ENCODE measurements at regions not wholly inside any gene's neighbourhood (a gene's known extent, or its start where the extent isn't known, plus 50 kb on each side); places are given as distances from the start of the nearest gene placed in this dataset.
A peak's percentile ranks its signal among the peaks of the same experiment; 100 is the strongest.

DNA sequence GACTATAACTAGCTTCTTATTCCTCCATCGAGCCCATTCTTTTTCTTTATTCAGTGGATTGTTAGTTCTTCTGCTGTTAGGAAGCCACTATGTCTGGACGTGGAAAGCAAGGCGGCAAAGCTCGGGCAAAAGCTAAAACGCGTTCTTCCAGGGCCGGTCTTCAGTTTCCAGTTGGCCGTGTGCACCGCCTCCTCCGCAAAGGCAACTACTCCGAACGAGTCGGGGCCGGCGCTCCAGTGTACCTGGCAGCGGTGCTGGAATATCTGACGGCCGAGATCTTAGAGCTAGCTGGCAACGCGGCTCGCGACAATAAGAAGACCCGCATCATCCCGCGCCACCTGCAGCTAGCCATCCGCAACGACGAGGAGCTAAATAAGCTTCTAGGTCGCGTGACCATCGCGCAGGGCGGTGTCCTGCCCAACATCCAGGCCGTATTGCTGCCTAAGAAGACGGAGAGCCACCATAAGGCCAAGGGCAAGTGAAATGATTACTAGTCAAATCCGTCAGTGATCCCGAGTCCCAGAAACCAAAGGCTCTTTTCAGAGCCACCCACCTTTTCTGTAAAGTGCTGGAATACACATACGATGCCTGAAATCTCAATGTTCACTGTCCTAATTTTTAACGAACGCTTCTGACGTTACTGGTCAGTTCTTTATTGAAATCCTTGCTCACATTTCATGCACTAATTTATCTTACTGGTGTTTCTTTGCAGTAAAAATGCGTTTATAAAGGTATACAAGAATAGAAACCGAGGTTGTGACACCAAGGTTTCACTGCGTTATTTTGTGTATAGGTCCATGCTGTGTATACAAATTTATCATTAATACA lies 129.9 kb downstream of the HFE start:
- TF ChIP-seq, protein P1, sequence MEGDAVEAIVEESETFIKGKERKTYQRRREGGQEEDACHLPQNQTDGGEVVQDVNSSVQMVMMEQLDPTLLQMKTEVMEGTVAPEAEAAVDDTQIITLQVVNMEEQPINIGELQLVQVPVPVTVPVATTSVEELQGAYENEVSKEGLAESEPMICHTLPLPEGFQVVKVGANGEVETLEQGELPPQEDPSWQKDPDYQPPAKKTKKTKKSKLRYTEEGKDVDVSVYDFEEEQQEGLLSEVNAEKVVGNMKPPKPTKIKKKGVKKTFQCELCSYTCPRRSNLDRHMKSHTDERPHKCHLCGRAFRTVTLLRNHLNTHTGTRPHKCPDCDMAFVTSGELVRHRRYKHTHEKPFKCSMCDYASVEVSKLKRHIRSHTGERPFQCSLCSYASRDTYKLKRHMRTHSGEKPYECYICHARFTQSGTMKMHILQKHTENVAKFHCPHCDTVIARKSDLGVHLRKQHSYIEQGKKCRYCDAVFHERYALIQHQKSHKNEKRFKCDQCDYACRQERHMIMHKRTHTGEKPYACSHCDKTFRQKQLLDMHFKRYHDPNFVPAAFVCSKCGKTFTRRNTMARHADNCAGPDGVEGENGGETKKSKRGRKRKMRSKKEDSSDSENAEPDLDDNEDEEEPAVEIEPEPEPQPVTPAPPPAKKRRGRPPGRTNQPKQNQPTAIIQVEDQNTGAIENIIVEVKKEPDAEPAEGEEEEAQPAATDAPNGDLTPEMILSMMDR (IDR thresholded peaks at IDR 0.05; ENCODE audit: low read depth, low read length, poor library complexity, severe bottlenecking) = peak; percentile 26
- TF ChIP-seq EZH2phosphoT487 (IDR thresholded peaks at IDR 0.05; ENCODE audit: borderline replicate concordance, low read length) = no peak
